ENCODE measurements at regions not wholly inside any gene's neighbourhood (a gene's known extent, or its start where the extent isn't known, plus 50 kb on each side); places are given as distances from the start of the nearest gene placed in this dataset.

DNA sequence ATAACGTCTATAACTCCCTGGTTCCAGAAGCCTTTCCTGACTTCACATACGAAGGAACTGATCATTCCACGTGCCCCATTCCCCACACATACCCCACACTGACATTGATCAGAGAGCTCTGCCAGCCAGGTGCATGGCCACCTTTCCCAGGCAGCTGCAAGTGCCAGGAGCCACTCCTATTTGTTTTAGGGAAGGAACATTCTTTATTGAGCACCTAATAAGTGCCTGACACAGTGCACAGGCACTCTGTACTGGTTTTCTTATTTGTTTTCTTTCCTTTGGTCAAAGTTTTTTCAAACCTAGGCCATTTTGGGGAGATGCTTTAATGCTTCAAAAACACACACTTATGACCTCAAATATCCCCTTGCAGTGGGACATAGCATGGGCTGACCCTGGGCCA, 50.0 kb downstream of the PITPNM2 start:
- DNase-seq = no peak

DNA sequence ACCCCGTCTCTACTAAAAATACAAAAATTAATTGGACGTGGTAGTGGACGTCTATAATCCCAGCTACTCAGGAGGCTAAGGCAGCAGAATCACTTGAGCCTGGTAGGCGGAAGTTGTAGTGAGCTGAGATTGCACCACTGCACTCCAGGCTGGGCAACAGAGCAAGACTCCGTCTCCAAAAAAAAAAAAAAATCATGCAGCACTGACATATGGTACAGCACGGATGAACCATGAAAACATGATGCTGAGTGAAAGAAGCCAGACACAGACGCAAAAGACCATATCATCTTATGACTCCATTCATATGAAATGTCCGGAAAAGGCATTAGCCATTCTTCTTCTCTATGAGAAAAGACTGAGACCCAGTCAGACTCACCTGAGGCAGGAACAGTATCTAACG, 50.4 kb downstream of the PITPNM2 start:
- no peak for DNase-seq

DNA sequence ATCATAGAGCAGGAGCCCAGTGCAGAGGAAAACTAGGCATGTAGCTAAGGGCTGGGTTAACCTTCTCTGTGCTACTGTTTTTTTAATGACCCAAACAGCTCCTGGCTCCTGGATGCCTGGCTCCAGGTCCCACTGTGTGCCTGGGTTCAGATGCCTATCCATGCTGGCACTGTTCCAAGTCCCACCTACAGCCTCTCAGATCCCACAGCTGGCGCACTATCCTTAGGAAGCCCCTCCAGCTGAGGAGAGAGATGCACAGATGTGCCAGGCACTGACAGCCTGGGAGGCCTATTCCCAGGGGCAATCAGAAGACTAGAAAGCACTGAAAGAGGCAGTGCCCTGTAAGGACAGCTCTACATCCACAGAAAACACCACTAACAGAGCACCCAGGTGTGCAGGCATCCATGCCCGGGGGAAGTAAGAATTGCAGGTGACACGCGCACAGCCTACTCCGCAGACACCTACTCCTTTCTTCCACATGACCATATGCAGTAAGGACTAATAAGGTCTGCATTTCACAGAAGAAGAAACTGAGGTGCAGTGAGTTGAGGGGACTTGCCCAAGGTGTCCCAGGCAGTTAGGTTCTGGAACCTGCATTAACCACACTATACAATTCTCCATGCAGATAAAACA, 51.2 kb downstream of the PITPNM2 start:
- no peak for DNase-seq

DNA sequence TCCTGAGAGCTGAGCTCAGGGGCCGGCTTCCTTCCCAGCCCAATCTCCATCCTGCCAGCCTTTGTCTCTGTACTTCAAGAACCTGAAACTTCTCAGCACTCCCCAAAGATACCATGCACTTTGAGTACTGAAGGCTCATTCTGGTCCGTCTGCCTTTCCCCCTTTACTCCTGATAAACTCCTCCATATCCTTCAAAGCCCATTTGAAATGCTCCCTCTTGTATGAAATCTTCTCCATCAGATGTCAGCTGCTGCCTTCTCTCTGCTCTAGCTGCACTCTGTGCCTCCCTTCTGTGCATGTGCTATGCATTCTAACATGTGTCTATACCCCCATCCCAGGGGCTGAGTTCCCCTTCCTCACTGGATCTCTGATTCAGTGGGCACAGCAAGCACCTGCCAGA, 52.1 kb downstream of the PITPNM2 start:
- no peak for DNase-seq

DNA sequence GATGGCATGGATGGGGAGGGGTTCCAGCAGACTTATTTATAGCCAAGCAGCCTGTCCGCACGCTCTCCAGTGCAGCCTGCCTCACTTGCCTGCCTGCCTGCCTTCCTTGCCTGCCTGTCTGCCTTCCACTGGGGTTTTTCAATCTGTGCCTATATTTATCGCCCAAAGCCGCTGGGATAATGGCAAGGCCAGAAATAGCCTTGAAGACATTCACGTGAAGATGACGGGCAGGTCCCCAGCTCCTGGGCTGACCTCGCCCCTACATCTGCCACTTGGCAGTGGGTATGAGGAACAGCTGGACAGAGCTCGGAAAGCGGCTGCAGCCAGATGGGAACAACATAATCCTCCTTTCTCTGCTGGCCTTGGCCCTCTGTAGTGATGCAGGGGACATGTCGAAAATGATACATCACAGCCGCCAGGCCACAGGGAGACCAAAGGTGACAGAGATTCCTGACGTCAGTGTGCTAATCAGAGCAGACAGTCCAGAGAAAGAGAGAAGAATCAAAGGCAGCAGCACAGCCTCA, 53.3 kb downstream of the PITPNM2 start:
- peak; percentile 42 for DNase-seq

DNA sequence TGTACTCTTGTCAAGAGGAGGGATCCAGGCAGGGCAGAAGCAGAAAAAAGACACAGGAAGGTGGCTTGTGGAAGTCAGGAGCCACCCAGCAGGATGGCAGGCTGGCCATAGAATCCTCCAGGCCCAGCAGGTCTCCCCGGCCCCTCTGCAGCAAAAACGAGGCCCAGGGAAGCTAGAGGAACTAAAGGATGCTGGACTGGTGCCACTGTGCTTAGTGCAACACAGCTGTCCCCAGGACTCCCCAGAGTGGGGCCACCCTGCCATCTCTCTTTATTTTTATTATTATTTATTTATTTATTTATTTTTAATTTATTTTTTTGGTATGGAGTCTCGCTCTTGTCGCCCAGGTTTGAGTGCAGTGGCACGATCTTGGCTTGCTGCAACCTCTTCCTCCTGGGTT, 54.1 kb downstream of the PITPNM2 start:
- no peak for DNase-seq

DNA sequence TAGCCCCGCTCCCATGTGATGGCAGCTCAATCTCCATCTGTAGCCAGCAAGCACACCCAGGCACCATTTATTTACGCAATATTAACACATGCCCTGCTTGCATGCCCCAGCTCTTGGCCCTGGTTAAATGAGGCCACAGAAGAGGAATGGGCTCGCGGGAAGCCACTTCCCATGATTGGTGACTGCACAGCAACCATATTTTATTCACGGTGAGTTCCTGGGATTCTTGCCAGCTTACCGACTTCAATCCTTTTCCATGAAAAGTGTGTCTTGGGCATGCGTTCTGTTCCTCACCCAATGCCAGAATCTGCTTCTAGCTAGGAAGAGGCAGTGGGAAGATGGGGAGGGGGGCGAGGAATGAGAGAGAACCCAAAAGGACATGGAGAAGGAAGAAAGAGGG, 54.7 kb downstream of the PITPNM2 start:
- DNase-seq = no peak

DNA sequence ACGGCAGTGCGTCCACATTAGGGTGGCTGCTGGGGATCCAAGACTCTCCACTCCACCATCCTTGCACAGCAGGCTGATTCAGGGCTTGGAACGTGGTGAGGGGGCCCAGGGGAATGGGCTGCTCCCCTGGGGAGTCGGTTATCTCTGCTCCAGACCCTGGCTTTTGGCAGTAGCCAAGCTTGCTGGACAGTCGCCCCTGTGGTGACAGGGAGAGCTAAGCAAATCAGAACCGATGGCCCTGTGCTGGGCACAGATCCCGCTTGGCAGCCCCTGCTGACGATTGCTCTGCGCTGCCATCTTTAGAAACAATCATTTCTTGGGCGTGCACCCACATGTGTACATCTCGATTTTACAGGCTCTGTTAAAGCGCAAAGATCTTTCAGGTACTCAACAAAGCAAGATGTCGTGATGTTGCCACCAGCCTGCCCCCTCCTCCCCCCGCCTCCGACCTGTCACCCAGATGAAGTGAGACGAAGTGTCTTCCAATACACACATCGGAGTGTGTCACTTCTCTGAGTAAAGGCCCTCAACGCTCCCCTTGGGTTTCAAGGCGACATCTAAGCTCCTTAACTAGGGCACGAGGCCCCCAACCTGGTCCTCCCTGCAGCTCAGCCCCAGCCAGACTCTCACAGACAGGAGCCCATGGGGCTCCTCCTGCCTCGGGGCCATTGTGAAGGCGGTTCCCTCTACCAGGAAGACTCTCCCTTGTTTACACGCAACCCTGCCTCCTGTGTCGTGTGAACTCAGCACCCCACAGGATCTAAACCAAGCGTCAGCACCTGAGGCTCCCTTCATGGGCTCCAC, 55.6 kb downstream of the PITPNM2 start:
- DNase-seq = no peak

DNA sequence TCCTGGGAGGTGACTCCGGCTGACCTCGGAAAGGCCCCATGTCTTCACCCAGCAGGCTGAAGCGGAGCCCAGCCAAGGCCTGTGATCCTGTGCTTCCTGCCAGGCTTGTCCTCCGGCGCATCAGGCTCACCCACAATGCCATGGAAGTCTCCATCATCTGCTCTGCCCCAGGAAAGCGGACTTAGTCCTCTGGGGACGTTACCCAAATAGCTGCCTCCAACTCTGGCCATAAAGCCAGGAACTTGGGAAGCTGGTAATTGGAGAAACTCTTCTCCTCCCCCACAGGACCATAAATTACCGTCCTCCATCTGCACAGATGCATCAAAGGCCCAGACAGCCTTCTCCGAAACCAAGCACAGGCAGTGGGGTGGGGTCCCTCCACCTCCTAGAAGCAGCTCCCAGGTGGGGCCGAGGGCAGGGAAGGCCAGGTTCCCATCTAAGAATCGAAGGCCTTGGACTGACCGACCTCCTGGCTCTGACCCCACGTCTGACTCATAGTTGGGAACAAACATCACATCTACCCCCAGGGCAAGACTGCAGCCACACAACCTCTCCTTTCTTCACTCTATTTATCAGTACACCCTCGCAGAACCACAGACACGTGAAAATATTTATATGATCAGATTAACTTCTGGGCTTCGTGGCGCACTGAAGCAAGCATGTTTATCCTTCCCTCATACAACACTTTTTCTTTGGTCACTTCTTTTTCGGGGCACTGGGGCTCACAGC, 56.4 kb downstream of the PITPNM2 start:
- no peak for DNase-seq

DNA sequence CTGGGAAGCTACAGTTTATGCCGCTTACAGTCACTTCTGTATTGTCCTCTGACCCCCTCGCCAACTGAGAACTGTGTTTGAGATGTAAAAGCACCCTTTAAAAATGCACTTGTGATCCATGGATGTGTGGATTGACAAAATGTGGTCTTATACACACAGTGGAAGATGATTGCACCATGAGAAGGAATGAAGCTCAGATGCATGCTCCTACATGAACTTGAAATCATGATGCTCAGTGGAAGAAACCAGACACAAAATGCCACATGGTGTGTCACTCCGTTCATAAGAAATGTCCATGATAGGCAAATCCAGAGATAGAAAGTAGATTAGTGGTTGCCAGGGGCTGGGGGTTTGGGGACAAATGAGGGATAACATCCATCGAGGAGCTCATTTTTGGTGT, 58.0 kb downstream of the PITPNM2 start:
- no peak for DNase-seq

DNA sequence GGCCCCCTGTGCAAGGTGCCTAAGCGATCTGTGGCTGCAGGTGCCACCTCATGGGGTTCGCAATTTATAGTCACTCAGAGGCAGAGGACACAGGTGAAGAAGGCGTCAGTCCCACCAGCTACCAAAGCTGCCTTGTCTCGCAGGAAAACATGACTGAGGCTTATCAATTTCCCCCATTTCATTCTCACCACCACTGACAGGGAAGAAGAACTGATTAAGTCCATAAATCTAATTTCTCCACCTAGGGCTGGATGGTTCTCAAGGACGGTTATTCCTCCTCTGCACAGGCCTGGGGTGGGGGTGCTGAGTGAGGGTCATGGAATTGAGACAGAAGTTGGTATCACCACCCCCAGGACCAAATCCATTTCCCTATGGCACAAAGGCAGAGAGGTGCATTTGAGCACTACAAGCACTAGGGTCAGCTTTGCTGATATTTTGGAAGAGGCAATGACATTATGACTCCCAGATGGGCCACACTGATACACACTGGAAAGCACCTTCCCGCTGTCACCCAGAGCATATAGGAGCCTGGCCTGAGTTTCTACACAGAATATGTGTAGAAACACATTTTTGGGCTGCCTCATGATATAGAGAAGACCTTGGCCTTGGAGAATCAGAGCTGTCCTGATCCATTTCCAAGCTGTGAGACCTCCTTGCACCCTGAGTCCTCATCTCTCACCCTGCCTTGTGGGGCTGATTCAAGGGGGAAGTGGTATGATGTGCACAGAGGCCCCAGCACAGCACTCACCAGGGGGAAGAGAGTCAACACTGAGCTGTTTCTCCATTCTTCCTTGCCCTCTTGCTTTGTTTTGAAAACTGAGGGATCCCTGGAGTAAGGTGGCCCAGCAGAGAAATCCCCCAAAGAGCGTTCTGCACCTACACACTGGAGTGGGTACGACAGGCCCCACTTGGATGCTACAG, 59.4 kb downstream of the PITPNM2 start:
- no peak for DNase-seq

DNA sequence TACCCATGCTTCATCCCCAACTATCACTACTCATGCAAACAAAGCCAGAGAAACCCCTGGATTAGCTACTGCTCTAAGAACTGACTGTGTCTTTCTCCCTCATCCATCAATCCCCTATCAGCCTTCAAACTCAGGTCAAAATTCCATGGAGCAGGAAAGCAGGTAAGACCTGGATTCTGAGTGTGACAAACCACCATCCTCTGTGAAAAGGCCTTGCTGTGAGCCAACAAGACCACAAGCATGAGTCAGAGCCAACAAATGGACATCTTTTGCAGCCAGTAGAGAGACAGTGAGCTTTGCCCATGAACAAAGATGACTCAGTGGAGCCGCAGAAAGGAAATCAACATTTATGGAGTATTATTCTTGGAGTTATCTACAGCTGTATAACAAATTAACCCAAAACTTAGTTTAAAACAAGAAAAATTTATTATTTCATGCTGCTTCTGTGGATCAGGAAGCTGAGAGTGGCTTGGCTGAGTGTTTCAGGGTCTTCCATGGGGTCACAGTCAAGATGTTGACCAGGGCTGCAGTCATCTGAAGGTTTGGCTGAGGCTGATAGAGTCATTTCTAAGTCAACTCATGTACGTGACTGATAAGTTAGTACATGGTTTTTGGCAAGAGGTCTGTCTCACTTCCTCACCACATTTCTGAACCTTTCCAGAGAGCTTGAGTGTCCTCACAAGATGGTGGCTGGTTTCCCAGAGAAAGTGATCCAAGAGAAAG, 61.1 kb downstream of the PITPNM2 start:
- DNase-seq = no peak

DNA sequence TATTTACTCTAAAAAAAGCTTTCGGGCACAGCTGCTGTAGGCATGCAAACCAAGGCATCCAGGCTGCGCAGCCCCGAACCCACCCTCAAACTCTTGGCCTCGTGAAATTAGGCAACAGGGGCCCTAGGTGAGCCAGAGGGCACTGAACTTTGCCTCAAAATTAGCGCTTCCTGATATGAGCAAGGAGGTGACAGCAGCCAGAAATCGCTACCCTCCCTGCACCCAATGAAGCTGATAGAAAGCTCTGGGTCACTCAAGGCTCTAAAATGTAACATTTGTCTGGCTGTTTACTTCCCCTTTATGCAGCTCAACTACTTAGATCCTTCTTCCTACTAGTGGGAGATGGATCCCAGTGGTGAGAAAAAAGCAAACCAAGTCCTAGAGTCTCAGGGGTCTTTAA, 61.8 kb downstream of the PITPNM2 start:
- no peak for DNase-seq

DNA sequence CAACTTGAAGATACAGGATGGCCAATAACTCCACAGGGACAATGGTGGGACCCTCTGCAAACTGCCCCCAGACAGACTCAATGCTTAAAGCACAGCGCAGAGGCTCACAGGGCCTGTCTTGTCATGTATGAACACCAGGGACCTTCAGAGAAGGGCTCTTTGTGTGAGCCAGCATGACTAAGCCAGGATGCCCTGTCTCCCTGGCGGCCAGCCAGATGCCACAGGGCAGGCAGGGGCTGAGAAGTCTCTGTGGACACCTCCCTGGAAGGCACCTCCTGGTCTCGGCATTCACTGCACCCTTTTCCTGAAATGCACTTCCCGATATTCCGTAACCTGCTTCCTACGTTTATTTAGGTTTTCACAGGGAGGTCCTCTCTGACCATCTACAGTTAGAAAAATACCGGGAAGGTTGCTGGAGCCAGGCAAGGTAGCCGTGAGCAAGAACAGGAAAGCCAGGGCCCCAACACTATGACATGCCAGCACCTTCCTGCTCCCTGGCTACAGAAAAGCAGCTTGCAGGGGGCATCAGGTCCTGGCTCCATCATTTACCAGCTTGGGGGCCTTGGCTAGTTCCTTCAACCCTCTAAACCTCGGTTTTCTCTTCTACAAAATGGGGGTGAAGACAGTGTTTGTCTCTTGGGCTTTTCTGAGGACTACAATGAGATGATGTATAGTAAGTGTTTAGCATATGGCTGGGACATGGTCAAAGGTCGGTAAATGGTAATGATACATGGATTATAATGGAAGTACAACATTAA, 65.0 kb downstream of the PITPNM2 start:
- DNase-seq = no peak

DNA sequence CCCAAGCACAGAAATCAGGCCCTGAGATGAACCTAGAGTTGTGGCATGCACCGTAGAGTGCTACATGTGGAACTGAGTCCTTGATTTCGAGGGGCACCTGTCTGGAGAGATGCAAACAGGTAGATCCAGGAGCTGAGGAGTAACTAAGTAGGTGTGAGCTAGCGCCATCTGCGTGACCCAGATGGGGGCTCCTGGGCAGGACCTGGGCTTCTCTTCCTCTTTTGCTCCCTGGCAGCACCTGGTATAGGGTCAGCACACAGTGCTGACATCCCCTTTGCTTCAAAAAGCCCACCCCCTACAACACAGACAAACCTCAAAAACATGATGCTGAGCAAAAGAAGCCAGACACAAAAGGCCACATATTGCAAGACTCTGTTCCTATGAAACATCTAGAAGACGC, 65.8 kb downstream of the PITPNM2 start:
- no peak for DNase-seq

DNA sequence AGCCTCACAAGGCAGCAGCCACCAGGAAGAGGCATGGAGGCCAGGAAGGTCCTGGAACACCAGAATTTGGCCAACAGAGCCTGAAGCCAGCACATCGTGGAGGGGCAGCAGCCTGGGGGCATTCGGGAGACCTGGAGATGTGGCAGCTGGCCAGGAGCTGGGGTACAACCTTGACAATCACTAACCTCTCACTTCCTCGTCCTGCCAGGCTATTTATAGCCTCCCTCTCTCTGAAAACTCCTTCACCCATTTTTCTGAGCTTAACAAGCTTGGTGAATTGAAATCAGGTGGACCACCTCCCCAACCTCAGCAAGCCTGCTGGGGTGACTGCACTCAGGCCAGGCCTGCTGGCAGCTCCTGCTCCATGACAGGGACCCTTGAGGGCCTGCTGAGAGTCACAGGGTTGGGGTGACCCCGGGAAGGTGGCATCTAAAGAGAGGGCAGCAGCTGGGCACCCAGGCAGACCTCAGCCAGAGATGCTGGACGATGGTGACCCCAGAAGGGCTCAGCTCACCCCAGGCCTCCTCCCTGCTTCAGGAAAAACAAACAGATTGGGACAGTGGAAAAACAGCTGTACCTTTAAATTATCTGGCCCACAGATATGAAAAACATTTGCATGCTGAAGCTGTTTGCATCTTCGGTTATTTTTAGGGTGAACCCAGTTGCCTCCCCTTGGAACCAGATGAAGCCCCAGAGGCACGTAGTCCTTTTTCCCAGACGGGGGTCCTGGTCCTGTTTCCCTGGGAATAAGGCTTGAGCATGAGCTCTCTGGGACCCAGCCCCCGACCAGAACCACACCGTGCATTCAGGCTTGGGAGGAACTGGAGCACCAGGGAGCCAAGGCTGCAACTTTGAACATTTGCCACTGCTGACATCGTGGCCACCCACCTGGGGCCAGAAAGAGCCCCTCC, 67.0 kb downstream of the PITPNM2 start:
- DNase-seq = no peak

DNA sequence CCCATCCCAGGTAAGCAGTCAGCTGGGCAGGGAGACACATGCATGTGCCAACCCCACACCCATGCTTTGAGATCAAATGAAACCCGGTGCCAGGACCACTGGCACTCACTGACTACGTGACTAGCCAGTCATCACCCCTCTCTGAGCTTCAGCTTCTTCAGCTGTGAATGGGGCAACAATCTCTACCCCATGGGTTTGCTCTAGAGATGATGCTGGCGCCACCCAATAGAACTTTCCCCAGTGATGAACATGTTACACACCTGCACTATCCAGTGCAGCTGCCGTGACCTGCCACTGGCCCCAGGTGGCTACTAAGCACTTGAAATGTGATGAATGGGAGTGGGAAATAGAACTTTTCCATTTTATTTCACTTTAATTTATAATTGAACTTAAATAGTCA, 70.3 kb downstream of the PITPNM2 start:
- DNase-seq = no peak

DNA sequence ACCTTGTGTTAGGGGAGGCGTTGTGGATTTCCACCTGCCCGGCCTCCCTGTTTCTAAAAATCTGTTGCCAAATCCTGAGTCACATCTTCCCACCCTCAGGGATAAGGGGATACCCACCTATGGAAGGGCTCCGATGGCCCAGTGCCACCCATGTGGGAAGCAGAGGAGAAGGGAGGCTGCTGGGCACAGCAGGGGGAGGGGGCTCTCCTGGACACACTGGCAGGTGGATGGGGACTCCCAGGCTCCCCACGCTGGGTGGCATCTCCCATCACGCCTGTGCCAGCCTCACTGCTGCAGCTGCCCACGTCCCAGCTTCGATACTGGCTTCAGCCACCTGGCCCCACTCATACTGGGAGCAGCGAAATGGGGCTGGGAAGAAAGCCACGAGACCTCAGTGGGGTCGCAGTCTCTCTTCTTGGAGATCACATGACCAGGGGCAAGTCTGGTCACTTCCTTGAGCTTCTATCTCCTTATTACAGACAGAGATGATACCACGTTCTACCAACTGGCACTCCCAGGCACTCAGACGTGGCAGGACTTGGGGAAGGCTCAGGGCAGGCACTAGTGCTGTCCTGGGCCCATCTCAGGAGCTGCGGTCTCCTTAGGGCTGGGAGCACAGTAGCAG, 72.2 kb downstream of the PITPNM2 start:
- DNase-seq = no peak

DNA sequence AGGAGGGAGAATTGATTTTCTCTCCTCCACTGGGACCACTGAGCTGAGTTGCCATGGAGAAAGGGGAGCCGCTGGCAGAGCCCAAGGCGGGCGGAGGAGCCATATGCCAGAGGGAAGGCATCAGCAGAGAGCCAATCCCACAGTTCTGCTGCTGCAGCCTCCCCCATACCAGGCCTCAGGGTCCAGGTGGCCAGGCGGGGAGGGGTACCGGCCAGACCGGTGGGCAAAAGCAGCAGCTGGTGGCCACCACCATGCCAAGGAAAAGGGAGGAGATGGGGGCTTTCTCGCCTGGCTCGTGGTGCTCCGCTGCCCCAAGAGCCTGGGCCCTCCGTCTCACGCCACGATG, 72.8 kb downstream of the PITPNM2 start:
- peak; percentile 39 for DNase-seq
